ENCODE measurements at regions not wholly inside any gene's neighbourhood (a gene's known extent, or its start where the extent isn't known, plus 50 kb on each side); places are given as distances from the start of the nearest gene placed in this dataset.

- H3K27me3 ChIP-seq (ENCODE audit: control insufficient read depth, insufficient read depth, low read length): no peaks in the 10 kb centered on the region
- no peaks in the 10 kb centered on the region for H3K9me3 ChIP-seq (ENCODE audit: control insufficient read depth, insufficient read depth, low read depth, low read length)
- no peaks in the 10 kb centered on the region for H3K36me3 ChIP-seq (ENCODE audit: control insufficient read depth, insufficient read depth, low read length)
- H3K4me3 ChIP-seq (ENCODE audit: low read depth in 2 of 2, low read length in 2 of 2): no peak overlapping the region
- ATAC-seq (no peak), DNase-seq (ENCODE audit: low read depth, low spot score) (no peak)
- no peaks in the 10 kb centered on the region for H3K4me1 ChIP-seq (ENCODE audit: control insufficient read depth, insufficient read depth, low read length)
- intact Hi-C loops (cut with micrococcal nuclease; ENCODE audit: unreplicated experiment) (no loop called here), in situ Hi-C loops (cut with HindIII; ENCODE audit: low pct_unique_long_range_greater_than_20kb, low sequenced_read_pairs) (no loop called here)
- ChIA-PET CTCF (no interaction called here), POLR2A (no interaction called here)
- TF ChIP-seq REST (IDR thresholded peaks at IDR 0.05; ENCODE audit: insufficient read depth in 1 of 2, low read depth in 2 of 2, low read length in 1 of 2): no peak
- TF ChIP-seq TCF7L2 (IDR thresholded peaks at IDR 0.05; ENCODE audit: low read depth, low read length): no peak
- TF ChIP-seq CTCF (IDR thresholded peaks at IDR 0.05): no peak
- TF ChIP-seq SIN3A (IDR thresholded peaks at IDR 0.05; ENCODE audit: borderline replicate concordance, insufficient read depth, low read depth, low read length): no peak
- no peak for TF ChIP-seq POLR2AphosphoS5 (IDR thresholded peaks at IDR 0.05; ENCODE audit: low read depth, low read length)
- H3K27ac ChIP-seq (ENCODE audit: low read length): no peak overlapping the region
- no TSS peak for BruUV-seq (replicated peaks)
Measured at GRCh38 chr14:81716953-81717352, 183.3 kb upstream of the SEL1L start.

GRCh38 chr14:81723956-81724355 is 190.3 kb upstream of the SEL1L start:
- no peak for TF ChIP-seq SIN3A (IDR thresholded peaks at IDR 0.05; ENCODE audit: borderline replicate concordance, insufficient read depth, low read depth, low read length)
- no peak for TF ChIP-seq POLR2AphosphoS5 (IDR thresholded peaks at IDR 0.05; ENCODE audit: low read depth, low read length)
- no peak for TF ChIP-seq TCF7L2 (IDR thresholded peaks at IDR 0.05; ENCODE audit: low read depth, low read length)
- TF ChIP-seq CTCF (IDR thresholded peaks at IDR 0.05): no peak
- TF ChIP-seq REST (IDR thresholded peaks at IDR 0.05; ENCODE audit: insufficient read depth in 1 of 2, low read depth in 2 of 2, low read length in 1 of 2): no peak
- BruUV-seq (replicated peaks): no TSS peak
- Histone ChIP-seq H3K36me3 (ENCODE audit: control insufficient read depth, insufficient read depth, low read length) (no peaks in the 10 kb centered on the region), H3K27me3 (ENCODE audit: control insufficient read depth, insufficient read depth, low read length) (no peaks in the 10 kb centered on the region), H3K27ac (ENCODE audit: low read length) (no peak overlapping the region), H3K9me3 (ENCODE audit: control insufficient read depth, insufficient read depth, low read depth, low read length) (no peaks in the 10 kb centered on the region), H3K4me3 (ENCODE audit: low read depth in 2 of 2, low read length in 2 of 2) (no peak overlapping the region), H3K4me1 (ENCODE audit: control insufficient read depth, insufficient read depth, low read length) (no peaks in the 10 kb centered on the region)
- DNase-seq (ENCODE audit: low read depth, low spot score): no peak
- ChIA-PET POLR2A (no interaction called here), CTCF (interaction anchor here (0.7 kb wide), 1 partner anchor 48 kb away, joined by 3 read pairs; no protein-coding TSS in a partner anchor)
- intact Hi-C loops (cut with micrococcal nuclease; ENCODE audit: unreplicated experiment): no loop called here
- in situ Hi-C loops (cut with HindIII; ENCODE audit: low pct_unique_long_range_greater_than_20kb, low sequenced_read_pairs): no loop called here
- no peak for ATAC-seq
